Adipose tissue (tissue), 3 donors: ENCODE measurements at regions not wholly inside any gene's neighbourhood (a gene's known extent, or its start where the extent isn't known, plus 50 kb on each side); places are given as distances from the start of the nearest gene placed in this dataset.
"Not testable (repeated sequence)": the region's sequence is repeated elsewhere in the genome, so short reads cannot be mapped to it uniquely, and the experiment has no call there.

Source experiments
- H3K27ac ChIP-seq: one replicate; pipeline ENCODE4 v1.5.1; 2013; ENCODE audit warnings: low read depth, low read length
- WGBS, 3 donors: extraction: QIAGEN DNeasy Blood & Tissue Kit; methylation state at CpG; one replicate each; pipeline ENCODE4 v1.1.7; 2013; 5-methylcytosine and 5-hydroxymethylcytosine counted together
- donor health status: healthy with polysubstance abuse.
- donor health status: Bipolar disorder and iron deficiency.
- donor health status: healthy.

DNA sequence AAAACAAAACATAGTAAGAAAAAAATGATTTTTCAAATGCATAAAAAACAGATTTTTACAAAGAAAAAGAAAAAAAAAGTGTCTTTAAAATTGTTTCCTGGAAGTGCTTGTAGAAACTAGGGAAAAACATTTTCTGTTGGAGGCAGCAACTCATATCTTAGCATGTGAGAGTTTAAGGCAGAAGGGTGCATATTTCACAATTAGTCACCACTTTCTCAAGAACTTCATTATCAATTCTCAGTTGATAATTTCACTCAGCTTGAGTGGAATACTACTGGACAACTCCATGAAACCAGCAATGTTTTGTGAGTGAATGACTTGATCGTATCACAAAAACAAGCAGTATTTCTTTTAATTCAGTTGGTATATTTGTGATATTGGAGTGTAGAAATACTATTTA is 508.3 kb upstream of the DAB2 start:
- H3K27ac ChIP-seq, result no peak overlapping the region
- WGBS, 3 donors, result 78 to 93% (median 87%) methylated on average over 1 of the region's 1 CpG

DNA sequence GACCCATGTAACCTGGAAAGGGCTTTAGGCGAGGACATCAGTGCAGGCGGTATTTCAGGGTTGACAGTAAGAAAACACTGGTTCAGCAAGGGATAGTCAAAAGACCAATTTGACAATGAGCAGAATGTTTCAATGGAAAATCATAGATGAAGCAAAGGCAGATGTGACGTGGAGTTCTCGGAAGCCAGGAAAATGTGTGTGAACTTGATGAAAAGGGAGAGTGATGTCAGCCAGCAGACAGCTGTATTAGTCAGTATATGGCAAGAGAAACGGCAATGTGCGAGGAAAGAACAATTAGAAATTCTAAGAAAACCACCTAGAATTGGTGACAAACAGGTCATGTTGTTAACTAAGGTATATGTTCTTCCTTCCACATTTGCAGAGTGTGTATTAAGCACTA is 503.9 kb upstream of the DAB2 start:
- H3K27ac ChIP-seq, result no peak overlapping the region
- WGBS, 3 donors, result 80 to 93% (median 91%) methylated on average over 6 of the region's 6 CpGs

DNA sequence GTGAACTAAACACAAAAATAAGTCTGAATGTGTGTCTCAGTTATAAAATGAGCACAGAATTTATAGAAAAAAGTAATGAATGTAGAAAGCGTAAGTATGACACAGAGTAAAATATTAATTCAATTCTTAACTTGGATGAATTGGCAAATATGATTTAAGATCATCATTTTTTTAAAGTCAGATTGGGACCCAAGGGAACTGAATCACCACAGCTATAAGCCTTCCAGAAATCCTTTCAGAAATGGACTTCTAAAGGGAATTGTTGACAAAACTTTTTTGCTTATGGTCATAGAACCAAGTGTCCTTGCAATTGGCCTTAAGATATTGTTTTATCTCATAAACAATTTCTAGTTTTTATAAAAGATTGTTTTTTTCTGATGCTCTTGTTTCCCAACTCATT is 495.1 kb upstream of the DAB2 start:
- H3K27ac ChIP-seq, result no peak overlapping the region
- WGBS, 3 donors, result 65 to 87% (median 83%) methylated on average over 1 of the region's 1 CpG

DNA sequence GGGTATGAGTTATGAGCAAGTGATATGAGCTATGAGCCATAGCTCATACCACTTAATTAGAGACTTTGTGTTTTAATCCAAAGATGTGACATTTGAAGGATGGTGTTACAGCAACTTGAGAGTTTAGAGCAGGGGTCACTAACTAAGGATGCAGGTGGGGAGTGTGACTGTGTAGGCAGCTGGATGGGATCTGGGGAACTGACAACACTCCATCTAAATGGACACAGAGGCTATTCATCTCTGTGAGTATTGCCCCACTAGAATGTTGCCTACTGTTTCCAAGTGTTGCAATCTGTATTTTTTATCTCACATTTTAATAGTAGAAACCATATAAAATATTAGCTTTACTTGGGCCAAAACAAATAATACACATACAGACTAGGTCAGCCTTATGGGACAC is 488.1 kb upstream of the DAB2 start:
- no peak overlapping the region for H3K27ac ChIP-seq

- H3K27ac ChIP-seq, result not testable (repeated sequence)
- 94 to 95% (median 94%) methylated on average over 19 of the region's 19 CpGs for WGBS, 3 donors
Measured at GRCh38 chr5:39907267-39907951, 482.6 kb upstream of the DAB2 start.

DNA sequence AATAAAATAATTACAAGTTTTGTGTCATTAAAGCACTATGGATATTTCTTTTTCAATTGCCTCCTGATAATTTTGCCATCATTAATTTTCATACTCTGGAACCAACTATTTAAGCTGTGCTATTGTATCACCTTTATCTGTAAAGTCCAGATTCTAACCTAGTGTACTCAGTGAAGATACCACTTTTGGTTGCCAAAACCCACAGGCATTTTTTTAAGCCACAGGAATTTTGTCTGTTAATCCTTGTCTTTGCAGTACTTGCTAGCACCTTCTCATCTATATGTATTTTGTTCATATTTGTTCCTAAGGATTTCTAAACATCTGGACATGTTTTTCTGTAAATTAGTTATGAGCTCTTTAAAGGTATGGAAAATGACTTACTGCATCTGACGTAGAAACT is 481.4 kb upstream of the DAB2 start:
- 81 to 91% (median 90%) methylated on average over 1 of the region's 1 CpG for WGBS, 3 donors

GRCh38 chr5:39905356-39905755 is 480.6 kb upstream of the DAB2 start:
- 28 to 59% (median 43%) methylated on average over 4 of the region's 4 CpGs for WGBS, 3 donors
- H3K27ac ChIP-seq, result no peak overlapping the region

More for the DNA sequence above, 481.4 kb upstream of the DAB2 start:
- no peak overlapping the region for H3K27ac ChIP-seq

DNA sequence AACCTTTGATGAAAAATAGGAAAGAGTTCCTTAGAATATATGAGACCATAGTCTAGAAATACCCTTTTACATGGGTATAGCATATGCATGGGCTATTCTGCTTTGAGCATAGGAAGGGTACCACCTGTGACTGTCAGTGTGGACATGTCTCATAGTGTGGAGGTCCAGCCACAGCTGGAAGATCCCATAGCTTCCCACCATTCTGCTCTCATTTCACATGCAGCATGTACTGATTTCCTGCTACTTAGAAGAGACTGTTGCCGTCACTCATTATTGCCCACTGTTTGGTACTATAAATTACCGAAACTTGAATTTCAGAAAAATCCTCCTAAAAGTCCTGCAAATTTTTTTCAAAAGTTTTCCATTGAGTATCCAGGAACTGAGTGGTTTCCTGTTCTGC is 477.8 kb upstream of the DAB2 start:
- H3K27ac ChIP-seq, result no peak overlapping the region
- 79 to 97% (median 86%) methylated on average over 2 of the region's 2 CpGs for WGBS, 3 donors

DNA sequence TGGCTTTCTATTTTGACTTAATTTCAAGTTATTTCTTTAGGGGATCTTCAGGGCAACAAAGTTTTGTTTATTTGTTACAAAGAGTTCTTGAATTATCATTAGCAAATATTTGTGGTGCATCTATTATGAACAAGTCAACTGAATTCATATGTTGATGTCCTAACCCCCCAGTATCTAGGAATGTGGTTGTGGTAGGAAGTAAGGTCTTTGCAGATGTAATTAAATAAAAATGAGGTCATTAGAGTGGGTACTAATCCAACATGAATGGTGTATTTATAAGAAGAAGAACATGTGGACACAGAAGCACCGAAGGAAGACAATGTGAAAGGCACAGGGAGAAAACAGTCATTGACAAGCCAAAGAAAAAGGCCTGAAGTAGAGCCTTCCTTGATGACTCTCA is 474.0 kb upstream of the DAB2 start:
- 91 to 93% (median 91%) methylated on average over 1 of the region's 1 CpG for WGBS, 3 donors
- no peak overlapping the region for H3K27ac ChIP-seq

GRCh38 chr5:39896706-39897105 is 471.9 kb upstream of the DAB2 start:
- 27 to 91% (median 73%) methylated on average over 5 of the region's 5 CpGs for WGBS, 3 donors
- no peak overlapping the region for H3K27ac ChIP-seq

GRCh38 chr5:39896104-39896503 is 471.3 kb upstream of the DAB2 start:
- 39 to 88% (median 84%) methylated on average over 3 of the region's 3 CpGs for WGBS, 3 donors

DNA sequence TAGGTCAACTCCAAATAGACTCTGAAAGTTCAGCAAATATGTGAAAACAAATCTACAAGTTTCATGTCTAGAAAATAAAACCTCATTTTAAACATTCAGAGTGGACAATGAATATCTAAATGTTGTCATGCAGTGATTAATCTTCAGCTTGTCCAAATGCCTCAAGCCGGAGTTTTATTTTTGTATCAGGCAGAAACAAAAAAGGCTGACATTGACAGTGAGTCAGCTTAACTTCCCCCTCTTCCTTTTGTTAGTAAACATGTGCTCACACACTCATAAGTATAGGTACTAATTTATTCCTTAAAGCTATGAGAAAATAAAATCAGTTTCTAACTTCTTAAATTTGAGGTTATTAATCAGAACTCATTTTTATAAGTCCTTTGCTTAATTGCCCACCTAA is 467.9 kb upstream of the DAB2 start:
- no peak overlapping the region for H3K27ac ChIP-seq
- 12 to 75% (median 66%) methylated on average over 1 of the region's 1 CpG for WGBS, 3 donors

More at GRCh38 chr5:39896104-39896503, 471.3 kb upstream of the DAB2 start:
- H3K27ac ChIP-seq, result no peak overlapping the region

DNA sequence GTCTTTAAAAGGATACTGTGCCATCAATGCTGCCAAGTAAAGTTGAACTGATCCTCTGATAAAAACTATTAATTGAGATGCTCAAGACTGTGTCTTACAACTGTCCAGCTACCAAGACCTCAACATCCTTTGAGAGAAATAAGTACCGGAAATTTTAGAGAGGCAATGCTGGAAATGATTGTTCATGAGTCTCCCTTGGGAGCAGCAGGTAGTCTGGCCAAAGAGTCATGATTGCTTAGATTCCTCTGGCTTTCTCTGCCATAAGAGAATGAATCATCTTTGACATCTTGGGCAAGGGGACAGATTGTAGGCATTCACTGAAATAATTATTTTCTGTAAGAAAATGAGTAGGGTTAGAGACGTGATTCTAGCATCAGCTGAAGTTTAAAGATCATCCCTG is 466.6 kb upstream of the DAB2 start:
- 45 to 71% (median 61%) methylated on average over 2 of the region's 2 CpGs for WGBS, 3 donors
- H3K27ac ChIP-seq, result no peak overlapping the region

- no peak overlapping the region for H3K27ac ChIP-seq
Measured at GRCh38 chr5:39880985-39881384, 456.2 kb upstream of the DAB2 start.

DNA sequence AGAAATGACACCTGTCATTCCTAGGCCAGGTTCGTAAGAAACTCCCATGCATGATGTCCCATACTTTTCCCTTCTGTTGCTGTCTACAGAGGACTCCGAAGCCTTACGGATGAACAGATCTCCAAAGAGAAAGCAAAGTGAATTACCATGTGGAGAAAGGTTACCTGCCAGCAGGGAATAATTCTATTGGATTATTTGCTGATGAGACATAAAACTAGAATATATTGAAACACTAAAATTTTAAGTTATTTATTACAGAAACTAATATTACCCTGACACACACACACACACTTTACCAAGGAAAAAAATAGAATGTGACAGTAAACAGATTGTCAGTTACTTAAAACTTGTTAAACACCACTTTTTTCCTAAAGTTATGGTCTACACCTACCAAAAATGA is 452.7 kb upstream of the DAB2 start:
- 94 to 98% (median 95%) methylated on average over 3 of the region's 3 CpGs for WGBS, 3 donors

GRCh38 chr5:39876146-39876545 is 451.4 kb upstream of the DAB2 start:
- 63 to 89% (median 73%) methylated on average over 1 of the region's 1 CpG for WGBS, 3 donors
- no peak overlapping the region for H3K27ac ChIP-seq

More for the DNA sequence above, 452.7 kb upstream of the DAB2 start:
- H3K27ac ChIP-seq, result no peak overlapping the region

- no peak overlapping the region for H3K27ac ChIP-seq
Measured at GRCh38 chr5:39870137-39870536, 445.4 kb upstream of the DAB2 start.

DNA sequence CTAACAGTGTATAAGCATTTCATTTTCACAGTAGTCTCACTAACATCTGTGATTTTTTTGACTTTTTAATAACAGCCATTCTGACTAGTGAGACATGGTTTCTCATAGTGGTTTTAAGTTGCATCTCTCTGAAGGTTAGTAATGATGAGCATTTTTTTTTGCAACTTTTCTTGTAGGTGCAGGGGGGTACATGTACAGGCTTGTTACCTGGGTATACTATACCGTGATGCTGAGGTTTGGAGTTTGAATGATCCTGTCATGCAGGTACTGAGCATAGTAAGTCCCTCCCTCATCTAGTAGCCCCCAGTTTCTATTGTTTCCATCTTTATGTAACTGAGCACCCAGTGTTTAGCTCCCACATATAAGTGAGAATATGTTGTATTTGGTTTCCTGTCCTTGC is 444.6 kb upstream of the DAB2 start:
- 71 to 84% (median 77%) methylated on average over 1 of the region's 1 CpG for WGBS, 3 donors
- H3K27ac ChIP-seq, result no peak overlapping the region

GRCh38 chr5:39867923-39868322 is 443.1 kb upstream of the DAB2 start:
- no peak overlapping the region for H3K27ac ChIP-seq

DNA sequence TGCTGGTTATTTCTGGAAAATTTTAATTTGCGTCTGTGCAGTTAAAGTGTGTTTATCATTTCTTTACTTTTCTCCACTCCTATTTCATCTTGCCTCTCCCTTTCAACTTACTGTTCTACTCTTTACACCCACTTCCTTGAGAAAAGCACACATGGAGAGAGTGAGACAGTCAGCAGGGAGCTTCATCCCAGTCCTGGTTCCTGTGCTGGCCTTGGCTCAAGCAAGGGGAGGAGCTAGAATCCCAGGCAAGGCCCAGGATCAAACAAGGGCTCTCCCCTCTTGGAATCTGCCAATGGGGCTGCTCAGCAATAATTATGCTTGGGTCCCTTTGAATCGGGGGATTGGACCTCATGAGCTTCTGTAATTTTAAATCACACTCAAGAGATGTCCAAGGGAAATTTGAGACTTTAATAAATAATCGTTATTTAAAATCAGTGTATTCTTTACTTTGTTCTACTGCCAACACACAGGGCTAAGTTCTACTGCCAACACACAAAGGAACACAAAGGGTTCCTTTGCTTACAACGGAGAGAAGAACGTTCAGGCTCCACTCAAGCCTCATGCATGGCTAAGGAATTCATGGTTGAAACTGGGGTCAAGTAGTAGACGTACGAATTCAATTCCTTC is 439.3 kb upstream of the DAB2 start:
- WGBS, 3 donors, result 67 to 88% (median 84%) methylated on average over 7 of the region's 7 CpGs
- no peak overlapping the region for H3K27ac ChIP-seq

GRCh38 chr5:39857041-39857440 is 432.3 kb upstream of the DAB2 start:
- WGBS, 3 donors, result 67 to 81% (median 68%) methylated on average over 3 of the region's 3 CpGs
- no peak overlapping the region for H3K27ac ChIP-seq
